Fibroblast of pulmonary artery (primary cell): ENCODE measurements at regions not wholly inside any gene's neighbourhood (a gene's known extent, or its start where the extent isn't known, plus 50 kb on each side); places are given as distances from the start of the nearest gene placed in this dataset.
"Not testable (repeated sequence)": the region's sequence is repeated elsewhere in the genome, so short reads cannot be mapped to it uniquely, and the experiment has no call there.

Source experiments
- DNase-seq: peaks from one replicate; pipeline ENCODE4 v3.0.0-alpha.2; 2010; ENCODE audit warnings: low read depth
- H3K4me3 ChIP-seq: replicated peaks from 2 replicates; pipeline ENCODE4 v1.5.1; 2011; ENCODE audit warnings: low read depth, mild to moderate bottlenecking, control low read depth, low read length, moderate library complexity
- TF ChIP-seq, protein P1 (sequence below): IDR thresholded peaks from 2 replicates; pipeline ENCODE4 v1.5.1; 2011; ENCODE audit warnings: mild to moderate bottlenecking, control low read depth, low read length, inconsistent platforms; ENCODE audit errors: missing control alignments

- no peak overlapping the region for H3K4me3 ChIP-seq
- peak; percentile 66 for DNase-seq
- TF ChIP-seq, protein P1, sequence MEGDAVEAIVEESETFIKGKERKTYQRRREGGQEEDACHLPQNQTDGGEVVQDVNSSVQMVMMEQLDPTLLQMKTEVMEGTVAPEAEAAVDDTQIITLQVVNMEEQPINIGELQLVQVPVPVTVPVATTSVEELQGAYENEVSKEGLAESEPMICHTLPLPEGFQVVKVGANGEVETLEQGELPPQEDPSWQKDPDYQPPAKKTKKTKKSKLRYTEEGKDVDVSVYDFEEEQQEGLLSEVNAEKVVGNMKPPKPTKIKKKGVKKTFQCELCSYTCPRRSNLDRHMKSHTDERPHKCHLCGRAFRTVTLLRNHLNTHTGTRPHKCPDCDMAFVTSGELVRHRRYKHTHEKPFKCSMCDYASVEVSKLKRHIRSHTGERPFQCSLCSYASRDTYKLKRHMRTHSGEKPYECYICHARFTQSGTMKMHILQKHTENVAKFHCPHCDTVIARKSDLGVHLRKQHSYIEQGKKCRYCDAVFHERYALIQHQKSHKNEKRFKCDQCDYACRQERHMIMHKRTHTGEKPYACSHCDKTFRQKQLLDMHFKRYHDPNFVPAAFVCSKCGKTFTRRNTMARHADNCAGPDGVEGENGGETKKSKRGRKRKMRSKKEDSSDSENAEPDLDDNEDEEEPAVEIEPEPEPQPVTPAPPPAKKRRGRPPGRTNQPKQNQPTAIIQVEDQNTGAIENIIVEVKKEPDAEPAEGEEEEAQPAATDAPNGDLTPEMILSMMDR = peak; percentile 72
Measured at GRCh38 chr5:53170746-53171349, 61.3 kb upstream of the MOCS2 start.

GRCh38 chr5:53172073-53172472 is 62.5 kb upstream of the MOCS2 start:
- DNase-seq, H3K4me3 ChIP-seq: not testable (repeated sequence)

GRCh38 chr5:53172630-53173029 is 63.1 kb upstream of the MOCS2 start:
- TF ChIP-seq, protein P1 = no peak
- DNase-seq = no peak
- no peak overlapping the region for H3K4me3 ChIP-seq

- no peak for DNase-seq
- no peak overlapping the region for H3K4me3 ChIP-seq
- TF ChIP-seq, protein P1 = no peak
Measured at GRCh38 chr5:53173083-53173482, 63.5 kb upstream of the MOCS2 start.

- TF ChIP-seq, protein P1 = no peak
- DNase-seq = no peak
- H3K4me3 ChIP-seq = no peak overlapping the region
Measured at GRCh38 chr5:53178830-53179229, 69.3 kb upstream of the MOCS2 start.

GRCh38 chr5:53179691-53180090 is 70.1 kb upstream of the MOCS2 start:
- TF ChIP-seq, protein P1 = no peak
- no peak overlapping the region for H3K4me3 ChIP-seq
- DNase-seq = no peak

DNA sequence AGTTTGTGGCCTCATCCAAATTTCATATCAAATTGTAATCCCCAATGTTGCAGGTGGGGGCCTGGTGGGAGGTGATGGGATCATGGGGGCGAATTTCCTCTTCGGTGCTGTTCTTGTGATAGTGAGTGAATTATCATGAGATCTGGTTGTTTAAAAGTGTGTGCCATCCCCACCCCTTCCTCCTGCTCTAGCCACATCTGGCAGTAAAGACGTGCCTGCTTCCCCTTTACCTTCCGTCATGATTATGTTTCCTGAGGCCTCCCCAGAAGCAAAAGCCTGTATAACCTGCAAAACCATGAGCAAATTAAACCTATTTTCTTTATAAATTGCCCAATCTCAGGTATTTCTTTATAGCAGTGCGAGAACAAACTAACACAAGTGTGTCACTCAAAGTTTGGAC is 71.0 kb upstream of the MOCS2 start:
- no peak for DNase-seq
- no peak overlapping the region for H3K4me3 ChIP-seq
- TF ChIP-seq, protein P1 = no peak
